HG02981 (cell line): ENCODE measurements at regions not wholly inside any gene's neighbourhood (a gene's known extent, or its start where the extent isn't known, plus 50 kb on each side); places are given as distances from the start of the nearest gene placed in this dataset.

ENCODE experiments used
- ATAC-seq: cut with Tn5 transposase; IDR thresholded peaks from one replicate; pipeline ENCODE4 v1.9.1; 2021; ENCODE audit warnings: mild to moderate bottlenecking, moderate library complexity; ENCODE audit not compliant: unreplicated experiment

DNA sequence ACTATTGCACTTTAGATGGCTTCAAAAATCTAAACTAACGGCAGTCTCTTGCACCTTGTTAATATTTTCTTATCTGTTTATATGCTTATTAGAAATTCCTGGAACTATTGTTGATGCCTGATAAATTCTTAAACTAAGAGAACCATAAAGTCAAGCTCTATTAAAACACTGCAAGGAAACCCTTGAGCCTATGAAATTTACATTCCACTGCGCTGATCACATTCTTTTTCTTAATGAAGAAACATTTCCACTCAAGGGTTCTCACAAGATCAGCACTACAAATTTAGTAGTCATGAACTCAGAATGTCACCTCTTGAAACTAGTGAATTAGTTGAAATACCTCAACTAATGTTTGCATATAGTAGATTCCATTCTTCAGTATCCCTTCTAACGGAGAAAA, 331.8 kb upstream of the SLC8A1 start:
- no peak for ATAC-seq

DNA sequence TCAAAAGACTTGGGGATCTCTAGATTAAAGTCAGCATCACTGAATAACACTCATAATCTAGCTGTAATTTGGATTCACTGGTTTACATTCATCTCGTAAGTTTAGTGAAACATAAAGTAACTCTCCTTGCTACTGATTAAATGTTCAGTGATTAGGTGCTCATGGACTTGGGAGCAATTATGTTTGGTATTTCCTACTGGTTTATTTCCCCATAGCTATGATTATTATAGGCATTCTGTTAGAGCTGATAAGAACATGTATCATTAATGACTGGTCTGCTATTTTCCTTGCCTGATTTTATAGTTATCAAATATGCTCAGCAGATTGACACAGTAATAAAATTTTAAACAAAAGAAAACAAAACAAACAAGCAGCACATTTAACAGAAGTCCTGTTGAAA, 334.7 kb upstream of the SLC8A1 start:
- ATAC-seq = no peak

- no peak for ATAC-seq
Observed at GRCh38 chr2:40797120-40797519, 345.2 kb upstream of the SLC8A1 start.

- ATAC-seq = no peak
Observed at GRCh38 chr2:40803900-40804299, 352.0 kb upstream of the SLC8A1 start.

- no peak for ATAC-seq
Observed at GRCh38 chr2:40809156-40809555, 357.3 kb upstream of the SLC8A1 start.

- no peak for ATAC-seq
Observed at GRCh38 chr2:40814616-40815015, 362.7 kb upstream of the SLC8A1 start.

DNA sequence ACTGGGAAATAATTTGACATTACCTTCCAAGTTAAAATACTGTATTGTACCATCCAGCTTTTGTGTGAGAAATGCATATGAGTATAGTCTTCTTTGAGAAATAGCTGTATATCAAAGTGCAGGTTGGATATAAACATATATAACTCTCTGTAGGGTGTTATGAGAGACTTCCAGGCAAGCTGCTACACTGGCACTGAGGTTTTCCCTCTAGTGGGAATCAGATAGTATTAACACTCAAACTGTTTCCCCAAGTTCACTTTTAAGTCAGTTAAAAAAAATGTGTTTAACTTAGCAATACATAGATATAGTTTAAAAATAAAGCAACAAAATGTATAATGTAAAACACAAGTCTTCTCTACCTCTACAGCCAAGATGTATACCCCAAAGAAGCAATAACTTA, 368.4 kb upstream of the SLC8A1 start:
- no peak for ATAC-seq

DNA sequence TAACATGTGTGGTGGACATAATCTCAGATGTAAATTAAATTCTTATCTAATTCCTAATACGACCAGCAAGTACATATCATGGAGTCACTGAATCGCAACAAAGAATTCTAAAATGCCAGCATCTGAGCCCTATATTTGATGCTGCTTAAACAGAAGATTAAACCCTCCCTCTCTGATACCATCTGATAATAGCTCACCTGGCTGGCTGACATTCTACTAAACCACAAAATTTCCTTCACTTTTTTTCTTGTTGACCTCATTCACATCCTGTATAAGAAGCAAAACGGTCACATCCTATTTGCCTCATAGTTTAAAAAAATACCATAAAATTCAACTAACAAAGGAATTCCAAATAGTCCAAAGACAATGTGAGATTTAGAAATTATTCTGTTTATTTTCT, 371.6 kb upstream of the SLC8A1 start:
- no peak for ATAC-seq

- ATAC-seq = no peak
Observed at GRCh38 chr2:40824278-40824677, 372.4 kb upstream of the SLC8A1 start.

DNA sequence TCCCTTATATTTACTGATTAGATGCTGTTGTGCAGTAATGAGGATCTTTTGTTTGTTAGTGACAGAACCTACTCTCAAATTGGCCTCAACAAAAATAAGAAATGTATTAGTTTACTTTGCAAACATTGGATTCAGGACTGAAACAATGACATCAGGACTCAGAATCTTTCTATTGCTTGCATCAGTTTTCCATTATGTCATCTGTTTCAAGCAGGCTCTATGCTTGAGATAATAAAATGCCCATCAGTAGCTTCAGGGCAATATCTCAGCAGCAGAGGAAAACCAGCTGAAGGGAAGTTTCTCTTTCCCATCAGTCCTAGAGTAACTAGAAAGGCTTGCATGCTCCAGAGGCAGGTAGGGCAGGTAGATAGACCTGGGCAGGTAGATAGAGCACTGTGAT, 375.5 kb upstream of the SLC8A1 start:
- no peak for ATAC-seq

DNA sequence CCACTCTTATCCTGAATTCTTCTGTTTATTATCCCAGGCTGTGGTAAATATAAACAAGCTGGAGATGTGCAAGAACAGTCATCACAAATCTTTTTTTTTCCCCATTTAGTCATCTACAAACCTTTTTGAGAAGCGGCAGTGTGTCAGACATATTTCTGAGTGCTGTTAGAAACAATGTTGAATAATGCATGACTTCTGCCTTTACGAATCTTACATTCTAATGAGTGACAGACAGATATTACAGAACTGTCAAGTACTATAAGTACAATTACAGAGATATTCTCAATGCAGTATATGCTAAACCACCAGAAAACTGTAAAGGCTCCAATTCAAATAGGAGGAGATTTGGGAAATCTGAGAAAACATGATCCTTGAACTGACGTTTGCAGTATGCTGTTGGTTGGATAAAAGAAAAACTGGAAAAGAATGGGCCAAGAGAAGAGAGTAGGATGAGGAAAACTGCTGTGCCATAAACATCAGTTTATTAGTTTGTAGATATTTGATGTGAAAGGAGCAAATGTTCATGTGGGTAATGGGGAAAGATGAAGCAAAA, 379.5 kb upstream of the SLC8A1 start:
- ATAC-seq = no peak

DNA sequence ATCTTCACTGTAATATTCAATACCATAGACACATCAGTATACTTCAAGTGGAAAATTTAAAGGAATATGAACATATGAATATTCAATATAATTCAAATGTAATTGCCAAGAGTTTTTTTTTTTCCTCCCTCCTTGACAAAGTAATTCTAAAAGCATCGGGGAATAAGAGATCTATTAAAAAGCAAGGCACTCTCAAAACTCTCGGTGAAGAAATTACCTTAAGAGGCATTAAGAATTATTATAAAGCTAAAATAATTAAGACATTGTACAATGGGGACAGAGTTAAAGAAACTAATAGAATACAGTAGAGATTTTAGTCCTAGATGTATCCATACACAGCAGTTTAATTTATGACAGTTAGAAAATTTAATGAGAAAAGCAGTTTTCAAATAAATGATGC, 390.0 kb upstream of the SLC8A1 start:
- ATAC-seq = no peak

DNA sequence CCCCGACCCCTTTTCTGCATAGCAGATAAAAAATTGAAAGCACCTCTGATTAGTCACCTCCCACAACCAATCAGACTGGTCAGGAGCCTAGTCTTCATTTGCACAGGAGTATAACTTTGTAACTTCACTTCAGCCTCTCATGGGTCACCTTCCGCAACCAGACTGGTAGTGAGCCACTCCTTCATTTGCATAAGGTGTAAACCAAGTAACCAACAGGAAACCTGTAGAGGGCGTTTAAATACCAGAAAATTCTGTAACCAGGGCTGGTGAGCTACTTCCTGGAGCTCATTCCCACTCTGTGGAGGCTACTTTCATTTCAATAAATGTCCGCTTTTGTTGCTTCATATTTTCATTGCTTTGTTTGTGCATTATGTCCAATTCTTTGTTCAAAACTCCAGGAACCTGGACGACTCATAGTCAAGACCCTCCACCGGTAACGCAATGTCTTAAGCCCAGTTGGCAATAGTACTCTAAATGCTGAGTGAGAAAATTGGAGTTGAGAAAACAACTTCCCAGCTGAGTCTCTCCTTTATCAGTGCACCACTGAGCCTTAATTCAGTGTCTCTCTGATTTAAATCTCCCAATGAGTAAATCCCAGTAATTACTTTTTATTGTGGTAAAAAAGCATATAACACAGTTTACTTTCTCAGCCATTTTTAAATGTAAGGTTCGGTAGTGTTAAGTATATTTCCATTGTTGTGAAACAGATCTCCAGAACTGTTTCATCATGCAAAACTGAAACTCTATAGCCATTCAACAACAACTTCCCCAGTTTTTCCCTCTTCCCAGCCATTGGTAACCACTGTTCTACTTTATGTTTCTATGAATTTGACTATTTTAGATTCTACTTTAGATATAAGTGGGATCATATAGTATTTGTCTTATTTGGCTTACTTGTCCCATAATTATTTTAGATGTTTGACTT, 392.7 kb upstream of the SLC8A1 start:
- no peak for ATAC-seq

DNA sequence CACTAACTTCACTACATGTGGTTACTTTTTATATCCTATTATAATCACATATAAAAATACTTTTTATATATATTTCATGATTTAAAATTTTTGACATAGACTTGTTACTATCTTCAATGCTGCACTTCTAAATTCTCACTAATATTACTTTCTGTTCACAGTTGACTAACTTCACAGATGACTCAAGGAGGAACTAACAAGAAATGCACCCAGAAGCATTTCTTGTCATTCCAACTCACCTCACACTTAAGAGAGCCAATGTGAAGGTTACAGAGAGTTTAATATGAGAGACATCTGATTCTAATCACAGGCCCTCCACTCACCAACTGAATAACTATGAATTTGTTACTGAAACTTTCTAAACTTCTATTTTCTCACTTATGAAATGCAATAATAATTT, 399.8 kb upstream of the SLC8A1 start:
- ATAC-seq = no peak

GRCh38 chr2:40859617-40860016, 407.7 kb upstream of the SLC8A1 start:
- ATAC-seq = no peak

DNA sequence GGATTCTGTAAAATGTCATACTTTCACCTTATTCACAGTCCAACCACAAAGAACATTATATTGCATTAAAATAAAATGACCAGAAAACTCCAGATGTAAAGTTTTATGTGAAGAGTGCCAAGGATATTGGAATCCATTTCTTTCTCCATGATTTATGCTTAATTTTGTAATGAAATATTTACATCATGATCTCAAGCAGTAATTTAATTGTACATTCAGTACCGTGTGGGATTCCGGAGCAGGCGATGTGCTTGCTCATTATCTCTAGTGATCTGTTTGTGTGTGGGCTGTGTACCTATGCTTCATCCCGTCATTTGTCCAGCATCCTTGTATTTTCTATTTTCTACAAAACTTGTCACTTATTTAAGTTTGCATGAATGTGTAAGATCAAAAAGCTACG, 415.9 kb upstream of the SLC8A1 start:
- no peak for ATAC-seq

DNA sequence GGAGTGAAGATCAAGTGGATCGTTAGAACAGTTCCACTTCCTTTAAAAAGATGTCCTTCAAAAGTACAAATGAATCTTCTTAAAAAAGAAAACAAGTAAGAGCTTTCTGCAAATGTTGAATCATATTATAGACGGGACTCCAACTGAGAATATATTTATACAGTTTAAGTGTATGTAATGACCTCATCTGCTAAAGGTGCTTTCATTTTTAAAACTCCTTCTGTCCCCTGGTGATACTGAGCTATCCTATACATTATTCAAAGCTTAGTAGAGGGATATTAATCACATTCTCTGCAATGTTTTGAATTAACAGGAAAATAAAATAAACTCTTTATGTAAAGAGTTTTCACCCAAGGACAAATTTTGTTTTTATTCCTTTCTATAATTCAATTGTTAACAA, 420.7 kb upstream of the SLC8A1 start:
- ATAC-seq = no peak

- no peak for ATAC-seq
Observed at GRCh38 chr2:40874380-40874779, 422.5 kb upstream of the SLC8A1 start.

- no peak for ATAC-seq
Observed at GRCh38 chr2:40877734-40878288, 425.9 kb upstream of the SLC8A1 start.

- ATAC-seq = no peak
Observed at GRCh38 chr2:40879305-40879704, 427.4 kb upstream of the SLC8A1 start.

DNA sequence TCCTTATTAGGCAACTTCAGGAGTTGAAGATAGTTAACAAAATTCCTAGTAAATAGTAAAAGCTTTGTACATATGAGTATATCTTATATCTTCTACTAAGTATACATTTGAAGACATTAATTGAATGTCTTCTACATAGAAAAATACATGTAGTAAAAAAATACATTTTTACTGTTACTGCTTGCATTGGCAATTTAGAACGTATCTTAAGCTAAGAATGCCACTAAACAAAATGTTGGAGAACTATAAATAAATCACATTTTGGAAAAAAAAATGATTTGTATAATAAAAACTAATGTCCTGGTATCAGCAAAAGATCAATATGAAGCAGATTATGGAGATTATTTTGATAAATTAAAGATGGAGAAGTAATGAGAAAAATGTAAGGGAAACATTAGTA, 434.2 kb upstream of the SLC8A1 start:
- no peak for ATAC-seq

- ATAC-seq = no peak
Observed at GRCh38 chr2:40886655-40887054, 434.8 kb upstream of the SLC8A1 start.
